ENCODE measurements at regions not wholly inside any gene's neighbourhood (a gene's known extent, or its start where the extent isn't known, plus 50 kb on each side); places are given as distances from the start of the nearest gene placed in this dataset.
A peak's percentile ranks its signal among the peaks of the same experiment; 100 is the strongest.

DNA sequence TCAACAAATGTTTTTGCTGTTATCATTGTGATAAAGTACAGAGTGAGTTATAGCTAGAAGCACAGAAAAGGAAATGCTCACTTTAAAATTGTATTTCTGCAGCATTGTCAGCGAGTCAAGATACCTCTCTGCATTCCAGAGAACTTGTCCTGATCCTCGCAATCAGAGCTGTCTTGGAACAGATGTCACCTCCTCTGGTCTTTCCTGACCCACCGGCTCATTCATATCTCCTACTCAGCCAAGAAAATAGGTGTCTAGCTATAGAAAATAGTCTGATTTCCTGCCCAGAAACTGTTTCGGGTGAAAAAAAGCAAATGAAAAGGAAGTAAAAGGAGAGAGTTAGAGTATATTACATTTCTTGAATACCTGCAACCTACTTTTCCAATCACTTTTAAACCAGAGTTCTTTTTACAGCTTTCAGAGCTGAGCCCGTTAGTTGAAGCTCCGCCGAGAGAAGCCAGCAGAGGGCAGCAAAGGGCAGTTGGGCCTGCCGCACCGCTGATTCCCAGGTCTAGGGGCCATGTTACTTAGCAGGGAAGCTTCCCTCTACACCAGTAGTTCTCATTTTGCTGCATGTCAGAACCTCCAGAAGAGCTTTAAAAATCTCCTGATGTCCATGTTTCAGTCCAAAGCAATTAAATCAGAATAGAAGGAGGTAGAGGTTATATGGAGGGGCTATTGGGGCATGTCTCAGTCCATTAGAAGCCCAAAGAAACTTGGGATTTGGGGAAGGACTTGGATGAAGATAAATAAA, 185.7 kb upstream of the THRB start:
- TF ChIP-seq, protein P1, sequence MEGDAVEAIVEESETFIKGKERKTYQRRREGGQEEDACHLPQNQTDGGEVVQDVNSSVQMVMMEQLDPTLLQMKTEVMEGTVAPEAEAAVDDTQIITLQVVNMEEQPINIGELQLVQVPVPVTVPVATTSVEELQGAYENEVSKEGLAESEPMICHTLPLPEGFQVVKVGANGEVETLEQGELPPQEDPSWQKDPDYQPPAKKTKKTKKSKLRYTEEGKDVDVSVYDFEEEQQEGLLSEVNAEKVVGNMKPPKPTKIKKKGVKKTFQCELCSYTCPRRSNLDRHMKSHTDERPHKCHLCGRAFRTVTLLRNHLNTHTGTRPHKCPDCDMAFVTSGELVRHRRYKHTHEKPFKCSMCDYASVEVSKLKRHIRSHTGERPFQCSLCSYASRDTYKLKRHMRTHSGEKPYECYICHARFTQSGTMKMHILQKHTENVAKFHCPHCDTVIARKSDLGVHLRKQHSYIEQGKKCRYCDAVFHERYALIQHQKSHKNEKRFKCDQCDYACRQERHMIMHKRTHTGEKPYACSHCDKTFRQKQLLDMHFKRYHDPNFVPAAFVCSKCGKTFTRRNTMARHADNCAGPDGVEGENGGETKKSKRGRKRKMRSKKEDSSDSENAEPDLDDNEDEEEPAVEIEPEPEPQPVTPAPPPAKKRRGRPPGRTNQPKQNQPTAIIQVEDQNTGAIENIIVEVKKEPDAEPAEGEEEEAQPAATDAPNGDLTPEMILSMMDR (IDR thresholded peaks at IDR 0.05; ENCODE audit: insufficient read depth, low read length) = peak; percentile 71
- TF ChIP-seq POLR2AphosphoS5 (IDR thresholded peaks at IDR 0.05; ENCODE audit: low read depth) (no peak), SPI1 (IDR thresholded peaks at IDR 0.05; ENCODE audit: borderline replicate concordance, low read depth) (no peak)
